Putamen (tissue), 1 donor: ENCODE measurements at regions not wholly inside any gene's neighbourhood (a gene's known extent, or its start where the extent isn't known, plus 50 kb on each side); places are given as distances from the start of the nearest gene placed in this dataset.

Source experiments
- DNase-seq: peaks from one replicate; pipeline ENCODE4 v3.0.0-alpha.2; 2016; ENCODE audit warnings: low spot score

DNA sequence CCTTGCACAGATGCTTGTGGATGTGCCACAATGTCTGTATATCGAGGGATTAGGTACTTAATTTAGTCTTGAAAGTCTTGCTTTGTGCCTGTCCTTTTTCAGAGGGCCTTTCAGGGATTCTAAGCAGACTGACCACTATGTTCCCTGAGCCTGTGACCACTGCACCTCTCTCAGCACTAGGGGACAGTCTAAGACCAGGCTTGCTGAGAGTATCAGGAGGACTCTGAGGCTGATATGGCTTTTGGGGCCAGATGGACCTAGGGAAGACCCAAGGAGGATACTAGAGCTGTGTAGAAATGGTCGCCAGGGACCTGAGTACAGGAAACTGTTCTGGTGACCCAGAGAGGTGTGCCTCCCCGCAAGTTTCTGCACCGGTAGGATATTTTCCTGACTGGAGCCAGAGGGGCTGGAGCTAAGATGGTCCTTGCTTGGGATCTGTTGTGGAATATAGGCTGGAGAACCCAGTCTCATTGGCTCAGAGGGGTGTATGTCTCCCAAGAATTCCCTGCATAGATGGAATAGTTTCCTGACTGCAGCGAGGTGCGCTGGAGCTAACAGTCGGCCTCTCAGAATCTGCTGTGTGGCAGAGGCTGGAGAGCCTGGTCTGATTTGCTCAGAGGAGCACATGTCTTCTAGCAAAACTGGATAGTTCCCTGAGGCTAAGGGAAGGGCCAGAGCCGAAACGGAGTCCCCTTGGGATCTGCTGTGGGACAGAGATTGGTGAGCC is 213.2 kb upstream of the DCBLD2 start:
- no peak for DNase-seq

DNA sequence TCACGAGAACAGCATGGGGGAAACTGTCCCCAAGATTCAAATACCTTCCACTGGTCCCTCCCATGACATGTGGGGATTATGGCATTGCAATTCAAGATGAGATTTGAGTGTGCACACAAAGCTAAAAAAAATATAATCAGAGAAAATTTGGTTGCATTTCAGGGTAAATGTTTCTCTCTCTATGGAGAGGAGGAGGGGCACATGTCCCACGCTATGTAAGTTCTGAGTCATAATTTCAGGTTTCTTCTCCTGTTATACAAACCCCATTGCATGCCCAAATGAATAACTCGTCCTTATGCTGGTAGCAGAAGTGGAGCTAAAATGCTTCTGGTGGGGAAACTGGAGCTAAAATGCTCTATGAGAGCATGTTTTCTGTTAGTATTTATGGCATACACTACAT is 209.7 kb upstream of the DCBLD2 start:
- DNase-seq, result no peak

DNA sequence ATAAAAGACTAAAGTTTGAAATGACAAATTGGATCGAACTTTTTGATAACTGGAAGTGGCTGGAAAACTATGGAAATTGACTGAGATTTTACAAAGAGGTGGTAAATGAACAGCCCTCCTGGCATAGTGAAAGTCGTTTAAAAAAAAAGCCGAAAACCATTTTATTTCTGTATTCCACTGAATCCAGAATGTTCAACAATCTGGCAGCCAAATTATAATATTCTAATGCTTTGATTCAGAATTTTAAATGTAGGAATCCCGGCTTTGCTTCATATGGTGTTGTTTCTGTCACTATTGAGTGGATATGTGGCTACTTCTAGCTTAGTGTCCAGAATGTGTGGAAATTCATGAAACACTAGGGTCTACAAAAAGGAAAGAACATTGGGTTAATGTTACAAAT is 208.9 kb upstream of the DCBLD2 start:
- DNase-seq, result no peak

DNA sequence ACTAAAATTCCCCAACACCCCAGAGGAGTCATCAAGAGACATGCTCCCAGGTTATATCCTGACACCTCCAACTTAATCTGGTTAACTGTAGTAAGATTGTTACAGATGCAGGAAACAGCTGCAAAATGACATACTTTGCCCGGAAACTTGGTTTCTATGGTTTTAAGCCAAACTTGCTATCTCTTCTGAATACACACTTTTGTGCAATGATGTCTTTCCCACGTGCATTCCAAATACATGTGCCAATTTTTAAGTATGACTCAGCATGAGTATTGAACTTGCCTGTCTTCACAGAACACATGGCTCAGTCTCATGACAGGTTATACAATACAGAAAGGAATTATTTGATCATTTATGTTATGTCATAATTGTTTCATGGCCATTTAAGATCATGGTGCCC is 207.0 kb upstream of the DCBLD2 start:
- no peak for DNase-seq

DNA sequence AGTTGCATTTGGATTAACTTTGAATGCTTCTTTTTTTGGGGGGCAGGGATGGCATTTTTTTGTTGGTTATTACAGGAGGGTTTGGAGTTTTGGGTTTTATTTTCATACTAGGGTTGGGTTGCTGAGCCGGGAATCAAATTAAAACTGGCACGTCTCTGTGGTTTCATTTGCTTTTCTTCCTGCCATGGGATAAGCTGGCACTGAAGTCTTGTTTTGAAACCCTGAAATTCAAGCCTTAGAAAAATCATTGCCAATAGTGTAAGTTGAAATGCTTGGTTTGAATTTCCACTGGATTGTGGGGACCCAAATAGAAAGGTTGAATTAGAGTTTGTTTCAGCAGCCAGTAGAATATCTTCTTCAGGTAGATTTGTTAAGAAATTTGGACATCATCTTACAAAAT is 193.1 kb upstream of the DCBLD2 start:
- DNase-seq, result no peak

DNA sequence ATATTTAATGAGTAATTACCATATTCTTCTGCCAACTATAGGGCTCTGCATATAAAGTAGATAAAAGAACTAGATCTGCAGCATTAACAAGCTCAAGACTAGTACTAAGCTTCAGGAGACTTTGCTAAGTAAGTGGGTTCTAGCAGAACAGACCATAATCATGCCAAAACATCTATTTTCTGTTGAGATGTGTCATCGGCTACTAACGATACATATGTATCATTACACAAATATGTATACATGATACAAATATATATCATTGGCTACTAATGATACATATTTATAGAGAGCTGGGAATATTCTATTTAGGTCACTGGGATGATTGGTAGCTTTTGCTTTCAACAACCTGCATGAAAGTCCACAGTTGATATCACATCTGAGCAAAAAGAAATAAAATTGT is 185.8 kb upstream of the DCBLD2 start:
- no peak for DNase-seq

DNA sequence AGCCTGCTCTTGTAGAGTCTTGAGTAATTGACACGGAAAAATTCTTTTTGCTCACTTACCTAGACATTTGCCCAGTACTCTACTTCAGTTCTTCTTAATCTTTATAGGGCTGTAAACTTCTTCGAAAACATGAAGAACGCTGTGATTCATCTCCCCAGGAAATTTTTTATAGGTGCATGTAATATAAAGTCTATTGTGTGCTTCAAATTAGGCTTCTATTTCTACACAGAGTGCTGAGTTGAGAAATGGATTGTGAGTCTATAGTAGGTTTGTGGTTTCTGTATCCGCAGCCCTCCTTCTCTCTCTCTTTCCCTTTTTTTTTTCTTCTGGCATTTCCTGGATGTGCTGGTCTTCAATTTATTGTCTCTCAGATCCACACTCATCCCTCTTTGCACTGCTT is 183.3 kb upstream of the DCBLD2 start:
- DNase-seq, result no peak

DNA sequence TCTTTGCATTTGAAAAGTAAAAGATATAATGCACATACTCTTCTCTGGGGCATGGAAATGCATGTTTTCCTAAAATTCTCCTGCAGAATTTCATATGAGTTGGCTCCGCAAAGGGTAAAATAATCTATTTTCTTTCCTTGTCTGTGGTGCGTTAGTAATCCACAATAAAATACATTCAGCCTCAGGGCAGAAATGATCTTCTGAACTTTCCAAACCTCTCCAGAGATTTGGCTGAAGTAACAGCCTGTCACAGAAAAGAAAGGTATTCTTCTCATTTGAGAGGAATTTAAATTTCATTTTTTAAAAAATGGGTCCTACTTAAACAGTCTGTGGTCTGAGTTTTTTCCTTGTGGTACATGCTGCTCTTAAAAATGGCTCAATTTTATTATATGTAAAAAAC is 182.7 kb upstream of the DCBLD2 start:
- DNase-seq, result no peak

DNA sequence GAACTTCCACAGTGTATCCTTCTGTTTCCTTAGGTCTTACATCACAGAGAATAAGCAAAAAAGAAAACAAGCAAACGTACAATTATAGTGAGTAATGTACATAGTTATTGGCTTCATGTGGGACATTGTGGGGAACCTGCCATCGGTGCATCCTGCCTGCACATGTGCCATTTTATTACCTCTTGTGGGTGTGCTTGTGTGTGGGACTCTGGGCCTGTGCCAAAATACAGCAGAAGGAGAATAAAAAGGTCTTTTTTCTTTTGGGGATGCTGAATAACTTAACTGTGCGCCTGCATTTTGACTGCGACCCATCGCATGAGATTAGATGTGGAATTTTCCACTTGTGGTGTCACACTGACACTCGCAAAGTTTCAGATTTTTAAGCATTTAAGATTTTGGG is 169.6 kb upstream of the DCBLD2 start:
- peak; percentile 7 for DNase-seq

DNA sequence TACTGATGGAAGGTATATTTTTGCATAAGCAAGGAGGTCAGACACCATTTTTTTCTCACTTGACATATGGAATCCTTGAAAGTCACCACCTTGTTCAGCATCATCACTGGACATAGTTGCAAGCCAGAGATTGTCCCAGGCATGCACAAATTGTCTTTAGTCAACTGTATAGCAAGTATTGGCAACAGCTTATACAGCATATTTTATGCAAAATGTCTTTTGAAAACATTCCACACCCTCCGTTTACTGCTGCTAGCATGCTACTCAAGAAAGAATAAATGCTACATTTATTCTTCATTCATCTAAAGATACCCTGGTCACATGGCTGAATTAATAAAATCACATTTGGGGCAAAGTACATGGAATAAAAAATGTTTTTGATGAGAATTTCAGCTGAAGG is 168.5 kb upstream of the DCBLD2 start:
- no peak for DNase-seq

DNA sequence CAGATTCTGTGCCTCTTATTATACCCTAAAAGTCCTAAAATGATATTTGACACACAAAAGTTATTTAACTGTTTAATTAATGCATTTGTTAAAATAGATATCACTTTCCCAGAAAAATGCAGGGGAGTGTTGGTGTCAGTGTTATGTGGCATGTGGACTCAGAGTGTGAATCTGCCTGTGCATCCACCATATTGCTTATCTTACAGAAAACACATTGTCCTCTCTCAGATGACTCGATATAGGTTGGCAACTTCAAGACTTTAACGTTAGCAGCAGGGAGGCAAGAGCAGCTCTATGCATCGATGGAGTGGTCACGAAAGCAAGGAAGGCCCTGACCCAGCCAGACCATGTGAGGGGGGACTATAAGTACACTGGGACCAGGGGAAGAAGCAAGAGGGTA is 165.4 kb upstream of the DCBLD2 start:
- DNase-seq, result no peak

DNA sequence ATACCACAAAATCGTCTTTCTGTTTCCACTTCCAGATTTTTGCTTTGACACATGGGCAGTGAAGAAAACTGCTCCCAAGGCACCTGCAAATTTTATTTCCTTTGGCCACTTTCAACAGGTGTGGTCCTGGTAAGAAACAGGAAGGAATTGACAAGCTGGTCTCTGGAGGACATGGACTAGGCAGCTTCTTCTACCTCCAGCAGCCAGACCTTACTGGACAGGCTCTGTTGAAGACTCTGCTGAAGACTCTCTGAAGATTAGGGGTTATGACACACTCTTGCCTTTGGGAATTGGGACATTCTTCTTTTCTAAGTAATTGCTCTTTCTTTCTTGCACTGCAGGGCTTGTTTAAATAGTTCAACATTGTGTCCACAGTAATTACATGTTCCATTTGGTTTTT is 147.7 kb upstream of the DCBLD2 start:
- no peak for DNase-seq

DNA sequence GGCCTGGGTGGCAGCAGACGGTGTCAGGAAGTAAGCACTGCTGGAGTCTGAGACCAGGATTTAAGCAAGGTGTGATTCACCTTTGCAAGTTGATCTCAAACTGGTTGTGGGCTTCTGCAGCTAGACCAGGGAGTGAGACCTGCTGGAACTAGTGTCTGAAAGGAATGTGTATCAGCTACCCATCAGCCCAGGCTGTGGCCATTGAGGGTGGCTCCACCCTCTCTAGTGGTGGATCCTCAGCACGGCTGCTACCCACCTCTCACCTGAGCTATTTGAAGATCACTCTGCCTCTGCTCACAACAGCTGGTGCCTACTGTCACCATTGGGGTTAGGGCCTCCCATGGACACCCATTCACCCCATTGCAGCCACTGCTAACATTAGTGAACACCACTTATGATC is 140.3 kb upstream of the DCBLD2 start:
- no peak for DNase-seq

DNA sequence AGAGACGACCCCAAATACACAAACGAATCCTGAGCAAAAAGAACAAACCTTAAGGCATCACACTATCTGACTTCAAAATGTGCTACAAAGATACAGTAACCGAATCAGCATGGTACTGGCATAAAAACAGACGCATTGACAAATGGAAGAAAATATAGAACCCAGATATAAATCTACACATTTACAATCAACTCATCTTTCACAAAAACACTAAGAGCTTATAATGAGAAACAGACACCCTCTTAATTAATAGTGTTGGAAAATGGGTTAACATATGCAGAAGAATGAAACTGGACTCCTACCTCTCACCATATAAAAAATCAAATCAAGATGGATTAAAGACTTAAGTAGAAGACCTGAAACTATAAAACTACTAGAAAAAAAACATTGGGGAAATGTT is 130.3 kb upstream of the DCBLD2 start:
- DNase-seq, result no peak

DNA sequence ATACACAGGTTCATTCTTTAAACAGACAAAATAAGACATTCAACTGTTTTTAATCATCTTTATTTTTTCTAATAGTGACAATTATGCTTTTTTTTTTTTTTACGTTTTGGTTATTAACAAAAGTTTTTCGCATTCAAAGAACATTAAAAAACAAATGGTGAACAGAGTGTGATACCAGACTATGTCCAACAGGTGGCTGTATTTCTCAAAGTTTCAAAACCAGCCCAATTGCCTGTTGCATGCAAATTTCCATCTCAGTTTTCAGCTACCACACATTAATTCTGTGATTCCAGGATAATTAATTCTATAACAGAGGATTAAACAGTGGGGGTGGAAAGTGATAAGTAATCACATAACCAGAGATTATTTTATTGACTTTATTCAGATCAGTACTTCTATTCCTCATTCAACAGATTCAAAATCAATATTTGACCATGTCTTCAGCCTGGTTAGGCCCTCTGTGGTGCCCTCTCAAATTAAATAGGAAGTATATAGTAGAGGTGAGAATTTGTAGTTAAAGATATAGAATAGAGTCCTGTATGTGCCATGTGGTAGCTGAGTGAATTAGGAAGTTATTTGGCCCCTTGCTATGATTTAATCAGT is 122.2 kb upstream of the DCBLD2 start:
- peak; percentile 8 for DNase-seq

DNA sequence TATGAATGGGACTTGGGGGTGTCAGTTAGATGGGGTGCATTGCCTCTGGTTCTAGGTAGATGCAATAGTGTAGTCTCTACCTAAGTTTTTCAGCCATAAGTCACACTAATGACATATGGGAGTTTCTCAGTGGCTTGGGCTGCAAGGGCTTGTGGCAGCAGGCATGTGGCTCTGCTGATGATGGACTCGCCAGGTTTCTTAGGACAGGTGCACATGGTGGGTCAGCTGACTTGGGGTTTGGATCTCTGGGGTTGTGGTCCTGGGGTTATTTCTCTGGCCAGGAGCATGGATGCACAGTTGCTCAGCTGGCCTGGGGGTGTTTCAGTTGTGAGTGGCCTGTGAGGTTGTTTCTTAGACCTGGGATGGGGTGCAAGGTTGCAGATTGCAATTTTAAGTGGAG is 120.0 kb upstream of the DCBLD2 start:
- DNase-seq, result no peak

DNA sequence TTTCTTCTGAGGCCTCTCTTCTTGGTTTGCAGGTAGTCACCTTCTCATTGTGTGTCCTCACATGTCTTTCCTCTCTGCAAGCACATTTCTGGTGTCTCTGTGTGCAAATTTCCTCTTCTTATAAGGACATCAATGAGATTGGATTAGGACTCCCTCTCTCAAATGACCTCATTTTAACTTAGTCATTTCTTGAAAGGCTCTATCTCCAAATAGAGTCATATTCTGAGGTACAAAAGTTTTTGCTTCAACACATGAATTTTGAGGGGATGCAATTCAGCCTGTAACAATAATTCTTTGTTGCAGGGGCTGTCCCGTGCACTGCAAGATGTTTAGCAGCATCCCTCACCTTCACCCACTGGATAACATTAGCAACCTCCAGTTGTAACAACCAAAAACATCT is 115.0 kb upstream of the DCBLD2 start:
- no peak for DNase-seq

DNA sequence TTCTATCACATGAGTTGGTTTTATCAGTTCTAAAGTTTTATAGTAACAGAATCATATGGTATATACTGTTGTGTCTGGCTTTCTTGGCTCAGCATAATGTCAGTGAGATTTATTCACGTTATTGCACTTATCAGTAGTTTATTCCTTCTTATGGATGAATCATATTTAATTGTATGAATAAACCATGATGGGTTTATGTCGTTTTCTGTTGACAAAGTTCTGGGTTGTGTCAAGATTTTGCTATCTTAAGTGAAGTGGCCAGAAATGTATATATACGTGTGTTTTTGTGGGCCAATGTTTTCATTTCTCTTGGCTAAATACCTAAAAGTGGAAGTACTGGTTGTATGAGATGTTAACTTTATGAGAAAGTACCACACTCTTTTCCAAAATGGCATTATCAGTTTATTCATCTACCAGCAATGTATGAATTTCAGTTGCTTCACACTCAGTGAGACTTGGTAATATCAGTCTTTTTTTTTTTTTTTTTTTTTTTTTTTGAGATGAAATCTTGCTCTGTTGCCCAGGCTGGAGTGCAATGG is 112.4 kb upstream of the DCBLD2 start:
- DNase-seq, result no peak

DNA sequence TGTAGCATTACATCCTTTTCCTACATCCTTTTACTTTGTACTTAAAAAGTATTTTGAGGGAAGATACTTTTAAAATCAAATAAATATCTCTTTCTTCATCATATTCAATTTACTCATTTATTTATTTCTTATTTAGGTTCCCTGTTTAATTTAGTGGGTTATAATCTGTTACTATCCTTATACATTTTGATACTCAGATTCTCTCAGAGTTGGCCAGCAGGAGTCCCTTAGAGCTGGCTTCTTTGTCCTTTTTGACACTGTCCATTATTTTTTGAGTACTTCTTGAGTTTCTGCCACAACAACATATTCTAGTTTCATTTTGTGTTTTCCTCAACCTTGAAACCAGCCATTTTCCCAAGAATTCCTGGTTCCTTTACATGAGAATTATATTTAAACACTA is 111.6 kb upstream of the DCBLD2 start:
- no peak for DNase-seq

DNA sequence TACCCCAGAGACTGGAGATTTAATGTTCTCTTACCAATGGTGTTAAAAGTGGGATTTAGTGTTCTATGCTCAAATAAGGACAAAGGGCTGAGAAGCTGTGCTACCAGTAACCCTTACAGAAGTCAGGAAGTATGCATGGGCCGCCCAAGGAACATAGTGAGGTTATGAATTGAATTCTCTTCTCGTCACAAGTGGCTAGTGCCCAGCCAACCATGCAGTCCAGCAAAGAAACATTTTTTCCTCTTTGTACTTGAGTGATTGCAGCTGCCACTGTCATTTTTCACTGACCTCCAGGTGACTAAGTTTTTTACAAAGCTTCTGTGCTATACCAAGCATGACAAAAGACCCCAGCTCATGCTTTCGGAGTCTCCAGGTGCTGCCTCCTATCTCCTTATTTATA is 110.6 kb upstream of the DCBLD2 start:
- DNase-seq, result no peak

DNA sequence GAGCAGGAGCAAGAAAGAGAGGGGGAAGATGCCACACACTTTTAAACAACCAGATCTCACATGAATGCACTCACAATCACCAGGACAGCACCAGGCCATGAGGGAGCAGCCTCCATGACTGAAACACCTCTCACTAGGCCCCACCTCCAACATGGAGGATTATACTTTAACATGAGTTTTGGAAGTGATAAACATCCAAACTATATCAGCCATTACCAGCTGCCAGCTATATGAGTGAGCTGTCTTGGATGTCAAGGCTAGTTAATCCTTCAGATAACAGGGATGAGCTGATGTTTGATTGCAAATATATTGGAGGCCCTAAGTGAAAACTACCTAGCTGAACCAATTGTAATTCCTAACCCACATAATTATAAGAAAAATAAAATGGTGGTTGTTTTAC is 108.4 kb upstream of the DCBLD2 start:
- no peak for DNase-seq

DNA sequence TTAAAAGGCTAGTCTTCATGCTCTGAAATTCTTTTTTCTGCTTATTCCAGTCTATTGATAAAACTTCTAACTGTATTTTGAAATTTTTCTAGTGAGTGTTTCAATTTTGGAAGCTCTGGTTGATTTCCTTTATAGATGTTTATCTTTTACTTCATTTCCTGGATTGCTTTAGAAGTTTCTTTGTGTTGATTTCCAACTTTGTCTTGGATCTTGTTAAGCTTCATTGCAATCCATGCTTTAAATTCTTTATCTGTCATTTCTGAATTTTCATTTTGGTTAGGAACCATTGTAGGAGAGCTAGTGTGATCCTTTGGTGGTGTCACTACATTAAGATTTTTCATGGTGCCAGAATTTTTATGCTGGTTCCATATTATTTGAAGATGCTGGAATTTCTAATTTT is 105.2 kb upstream of the DCBLD2 start:
- no peak for DNase-seq

DNA sequence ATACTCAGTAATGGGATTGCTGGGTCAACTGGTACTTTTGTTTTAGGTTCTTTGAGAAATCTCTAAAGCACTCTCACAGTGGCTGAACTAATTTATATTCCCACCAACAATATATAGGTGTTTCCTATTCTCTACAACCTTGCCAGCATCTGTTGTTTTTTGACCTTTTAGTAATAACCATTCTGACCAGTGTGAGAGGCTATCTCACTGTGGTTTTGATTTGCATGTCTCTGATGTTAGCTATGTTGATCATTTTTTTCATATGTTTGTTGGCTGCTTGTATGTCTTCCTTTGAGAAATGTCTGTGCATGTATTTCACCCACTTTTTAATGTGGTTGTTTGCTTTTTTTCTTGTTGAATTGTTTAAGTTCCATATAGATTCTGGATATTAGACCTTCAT is 98.2 kb upstream of the DCBLD2 start:
- no peak for DNase-seq

DNA sequence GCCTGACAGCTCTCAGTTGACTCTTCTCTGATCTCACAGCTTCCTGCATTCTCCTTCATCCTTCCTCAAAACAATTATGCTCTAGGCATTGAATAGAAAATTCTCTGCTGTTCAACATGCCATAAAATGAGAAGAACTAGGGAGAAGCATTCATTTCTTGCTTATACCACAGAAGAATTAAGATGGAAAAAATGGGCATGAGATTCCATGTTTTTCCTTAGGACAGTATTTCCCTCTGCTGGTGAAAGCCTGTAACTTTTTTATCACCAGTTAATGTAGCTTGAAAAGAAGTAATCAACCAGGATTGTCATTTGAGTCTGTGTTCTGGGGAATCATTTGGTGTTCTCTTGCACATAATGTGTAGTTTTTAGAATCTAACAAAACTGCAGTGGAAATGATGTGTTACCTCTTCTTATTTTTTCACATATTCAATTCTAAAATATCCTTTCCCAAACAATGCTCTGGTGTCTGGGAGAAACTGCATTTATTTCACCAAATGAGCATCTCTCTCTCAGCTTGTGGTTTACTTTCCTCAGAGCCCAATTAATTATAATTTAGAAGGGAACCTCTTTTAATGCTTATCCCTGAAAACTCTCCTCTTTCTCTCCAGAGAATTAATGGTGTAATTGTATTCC is 92.8 kb upstream of the DCBLD2 start:
- peak; percentile 42 for DNase-seq
